Mesothelial cell of epicardium (in vitro differentiated cells): ENCODE measurements at regions not wholly inside any gene's neighbourhood (a gene's known extent, or its start where the extent isn't known, plus 50 kb on each side); places are given as distances from the start of the nearest gene placed in this dataset.

ENCODE experiments used
- DNase-seq, 2 experiments: peaks; one replicate each; pipeline ENCODE4 v3.0.0; 2021; ENCODE audit warnings: low spot score in 2 of 2; ENCODE audit not compliant: unreplicated experiment in 2 of 2
- H3K27ac Mint-ChIP-seq: 2 replicates; pipeline ENCODE4 v1.8.0; 2021; ENCODE audit warnings: mixed read lengths
- H3K27me3 Mint-ChIP-seq: 2 replicates; pipeline ENCODE4 v1.8.0; 2021; ENCODE audit warnings: low read depth, mixed read lengths
- H3K36me3 Mint-ChIP-seq: 2 replicates; pipeline ENCODE4 v1.8.0; 2021; ENCODE audit warnings: mixed read lengths
- H3K4me1 Mint-ChIP-seq: 2 replicates; pipeline ENCODE4 v1.8.0; 2021; ENCODE audit warnings: mixed read lengths
- H3K4me3 Mint-ChIP-seq: 2 replicates; pipeline ENCODE4 v1.8.0; 2021; ENCODE audit warnings: mild to moderate bottlenecking, moderate library complexity, mixed read lengths
- H3K9me3 Mint-ChIP-seq: 2 replicates; pipeline ENCODE4 v1.8.0; 2021; ENCODE audit warnings: mixed read lengths
- CTCF ChIP-seq: fragments of 200-600 bp; sonication (generic); IDR thresholded peaks from one replicate; pipeline ENCODE4 v1.5.0; 2021; ENCODE audit warnings: antibody characterized with exemption; ENCODE audit not compliant: unreplicated experiment

DNA sequence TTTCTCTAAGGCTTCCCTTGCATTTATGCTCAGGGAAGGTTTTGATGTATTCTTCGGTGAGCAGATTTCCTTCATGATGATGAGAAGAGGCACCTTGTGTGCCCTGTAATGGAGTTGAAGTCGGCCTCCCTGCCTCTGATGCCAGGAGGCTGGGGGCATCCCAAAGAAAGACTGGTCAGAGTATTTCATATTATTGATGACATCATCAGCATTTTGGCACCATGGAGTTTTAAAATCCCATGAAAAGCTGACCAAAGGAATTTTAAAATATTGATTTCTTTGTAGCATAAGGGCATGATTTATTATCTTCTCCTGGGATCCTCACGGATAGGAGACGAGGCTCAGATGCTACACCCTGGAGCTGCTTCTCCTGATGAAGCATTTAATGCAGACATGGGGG lies 231.2 kb upstream of the IRX1 start:
- DNase-seq: no peak
- Mint-ChIP-seq H3K4me1 (no peaks in the 10 kb centered on the region), H3K4me3 (no peak overlapping the region), H3K36me3 (no peaks in the 10 kb centered on the region), H3K9me3 (peaks cover 15% of the 10 kb centered on the region), H3K27me3 (peaks cover 35% of the 10 kb centered on the region), H3K27ac (no peak overlapping the region)
- TF ChIP-seq CTCF: no peak

DNA sequence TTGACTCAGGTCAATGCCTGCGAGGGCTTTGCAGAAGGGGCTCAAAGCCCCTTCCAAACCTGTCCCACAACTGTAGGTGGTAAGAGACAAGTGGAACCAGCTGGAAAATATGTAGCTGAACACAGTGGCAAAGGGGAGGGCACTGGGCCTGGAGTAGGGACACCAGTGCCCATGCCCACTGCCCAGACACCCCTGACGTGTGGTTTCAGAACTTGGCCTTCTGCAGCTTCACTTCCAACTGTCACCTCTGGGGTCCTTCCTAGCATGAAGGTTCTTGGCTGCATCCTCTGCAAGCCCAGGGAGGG lies 233.1 kb upstream of the IRX1 start:
- Mint-ChIP-seq H3K27ac (no peak overlapping the region), H3K4me3 (no peak overlapping the region), H3K27me3 (peaks cover 36% of the 10 kb centered on the region), H3K36me3 (no peaks in the 10 kb centered on the region), H3K4me1 (peaks cover 1% of the 10 kb centered on the region), H3K9me3 (peaks cover 8% of the 10 kb centered on the region)
- TF ChIP-seq CTCF: no peak
- no peak for DNase-seq

- Mint-ChIP-seq H3K4me1 (peaks cover 3% of the 10 kb centered on the region), H3K9me3 (peaks cover 8% of the 10 kb centered on the region), H3K36me3 (no peaks in the 10 kb centered on the region), H3K4me3 (no peak overlapping the region), H3K27ac (no peak overlapping the region), H3K27me3 (peaks cover 33% of the 10 kb centered on the region)
- no peak for TF ChIP-seq CTCF
- DNase-seq: peak in 1 of 2 experiments; percentile 28
Measured at GRCh38 chr5:3361811-3362605, 233.6 kb upstream of the IRX1 start.

DNA sequence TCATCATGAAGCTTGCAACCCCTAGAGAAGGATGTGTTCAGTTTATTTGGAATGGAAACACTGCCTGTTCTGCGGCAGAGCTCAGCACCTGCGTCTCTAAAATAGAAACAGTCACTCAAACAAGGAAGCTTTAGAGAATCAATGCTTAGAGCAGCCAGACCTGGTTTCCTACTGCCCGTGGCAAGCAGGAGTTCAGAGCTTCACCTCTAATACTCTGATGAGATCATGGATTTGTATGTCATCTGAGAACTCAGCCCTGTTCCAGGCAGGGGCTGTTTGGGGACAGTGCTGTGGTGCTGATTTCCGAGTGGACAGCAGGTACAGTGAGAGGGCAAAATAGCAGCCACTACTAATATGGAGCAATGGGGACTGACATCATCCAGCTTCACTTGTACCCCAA lies 236.0 kb upstream of the IRX1 start:
- Mint-ChIP-seq H3K36me3 (no peaks in the 10 kb centered on the region), H3K4me3 (no peak overlapping the region), H3K9me3 (peaks cover 8% of the 10 kb centered on the region), H3K4me1 (peaks cover 6% of the 10 kb centered on the region), H3K27ac (no peak overlapping the region), H3K27me3 (peaks cover 30% of the 10 kb centered on the region)
- peak in 1 of 2 experiments; percentile 20 for DNase-seq
- no peak for TF ChIP-seq CTCF

DNA sequence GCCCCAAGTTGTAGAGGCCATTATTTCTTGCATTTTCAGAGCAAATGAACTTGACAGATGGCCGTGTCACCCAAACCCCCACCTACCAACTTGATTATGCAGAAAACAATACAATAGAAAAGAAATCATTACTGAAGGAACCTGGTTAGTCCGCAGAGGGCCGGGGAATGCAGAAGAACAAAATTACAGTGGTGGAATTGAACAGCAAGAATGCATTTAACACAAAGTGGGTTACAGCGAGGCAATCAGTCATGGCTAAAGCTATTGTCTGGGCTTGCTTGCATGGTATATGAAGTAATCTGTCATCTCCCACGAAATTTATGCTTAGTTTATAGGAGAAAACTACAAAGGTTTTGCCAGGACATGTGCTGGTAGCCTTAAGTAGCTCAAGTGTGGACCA lies 238.3 kb upstream of the IRX1 start:
- Mint-ChIP-seq H3K27me3 (peaks cover 21% of the 10 kb centered on the region), H3K4me3 (no peak overlapping the region), H3K27ac (no peak overlapping the region), H3K9me3 (peaks cover 8% of the 10 kb centered on the region), H3K4me1 (peaks cover 6% of the 10 kb centered on the region), H3K36me3 (no peaks in the 10 kb centered on the region)
- peak in 1 of 2 experiments; percentile 22 for DNase-seq
- TF ChIP-seq CTCF: no peak

DNA sequence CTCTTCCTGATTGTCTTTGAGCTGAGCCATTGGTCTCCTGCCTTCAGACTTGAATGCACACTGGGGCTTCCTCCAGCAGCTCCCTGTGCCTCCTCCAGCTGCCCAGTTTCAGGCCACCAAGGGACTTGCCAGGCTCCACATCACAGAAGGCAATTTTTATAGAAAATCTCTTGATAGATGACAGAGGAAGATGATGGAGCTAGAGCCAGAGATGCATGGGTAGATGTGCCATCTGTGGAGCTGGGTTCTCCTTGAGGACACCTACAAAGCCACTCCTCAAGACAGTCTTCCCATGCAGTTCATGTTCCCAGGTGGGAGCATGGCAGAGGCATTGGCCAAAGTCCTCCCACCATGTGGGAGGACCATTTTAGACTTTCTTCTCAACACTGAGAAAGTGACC lies 239.6 kb upstream of the IRX1 start:
- no peak overlapping the region for H3K27ac Mint-ChIP-seq
- no peak for TF ChIP-seq CTCF
- no peak overlapping the region for H3K4me3 Mint-ChIP-seq
- peaks cover 20% of the 10 kb centered on the region for H3K27me3 Mint-ChIP-seq
- H3K4me1 Mint-ChIP-seq: peaks cover 6% of the 10 kb centered on the region
- H3K9me3 Mint-ChIP-seq: peaks cover 4% of the 10 kb centered on the region
- no peak for DNase-seq
- no peaks in the 10 kb centered on the region for H3K36me3 Mint-ChIP-seq
